Activated effector memory CD4-positive, alpha-beta T cell treated with Interleukin-2 at 50 U/mL for 16 hours (primary cell): ENCODE measurements at regions not wholly inside any gene's neighbourhood (a gene's known extent, or its start where the extent isn't known, plus 50 kb on each side); places are given as distances from the start of the nearest gene placed in this dataset.

Experiments
- DNase-seq: peaks from one replicate; pipeline ENCODE4 v3.0.0-alpha.2; 2020

- DNase-seq: no peak
Measured at GRCh38 chr12:116459916-116460663, 99.1 kb upstream of the MAP1LC3B2 start.

DNA sequence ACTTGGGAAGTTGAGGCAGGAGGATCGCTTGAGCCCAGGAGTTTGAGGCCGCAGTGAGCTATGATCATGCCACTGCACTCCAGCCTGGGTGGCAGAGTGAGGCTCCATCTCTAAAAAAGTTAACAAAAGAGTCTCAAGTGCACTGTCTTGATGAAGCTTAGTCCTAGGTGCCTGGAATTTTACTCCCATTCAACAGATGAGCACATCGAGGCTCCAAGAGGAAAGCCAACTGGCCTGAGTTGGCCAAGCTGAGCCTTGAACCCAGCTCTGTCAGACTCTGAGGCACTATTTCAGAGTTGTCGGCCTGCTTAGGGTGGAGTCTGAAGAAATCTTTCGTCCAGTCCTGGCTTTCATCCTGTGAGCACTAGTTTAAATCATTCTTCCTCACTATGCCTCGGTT lies 98.1 kb upstream of the MAP1LC3B2 start:
- DNase-seq: no peak

GRCh38 chr12:116463366-116463765 lies 95.8 kb upstream of the MAP1LC3B2 start:
- DNase-seq: no peak

- DNase-seq: no peak
Measured at GRCh38 chr12:116465407-116465806, 93.8 kb upstream of the MAP1LC3B2 start.

GRCh38 chr12:116465856-116466255 lies 93.3 kb upstream of the MAP1LC3B2 start:
- no peak for DNase-seq

- no peak for DNase-seq
Measured at GRCh38 chr12:116466536-116466935, 92.6 kb upstream of the MAP1LC3B2 start.

GRCh38 chr12:116469344-116469743 lies 89.8 kb upstream of the MAP1LC3B2 start:
- no peak for DNase-seq

GRCh38 chr12:116471544-116471943 lies 87.6 kb upstream of the MAP1LC3B2 start:
- DNase-seq: no peak

DNA sequence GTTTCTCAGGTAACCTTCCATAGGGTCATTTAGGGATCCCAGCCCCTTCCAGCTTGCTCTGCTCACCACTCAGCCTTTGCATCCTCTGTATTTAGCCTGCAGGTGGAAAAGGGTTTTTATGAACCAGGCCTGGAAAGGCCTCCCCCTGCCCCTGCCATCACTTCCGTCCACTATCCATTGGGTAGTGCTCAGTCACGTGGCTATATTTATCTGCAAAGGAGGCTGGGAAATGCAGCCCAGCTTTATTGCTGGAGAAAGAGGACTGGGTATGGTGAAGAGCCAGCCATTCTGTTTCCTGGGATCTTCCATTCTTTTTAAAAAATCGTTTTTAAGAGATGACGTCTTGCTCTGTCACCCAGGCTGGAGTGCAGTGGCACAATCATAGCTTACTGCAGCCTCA lies 87.0 kb upstream of the MAP1LC3B2 start:
- DNase-seq: no peak

DNA sequence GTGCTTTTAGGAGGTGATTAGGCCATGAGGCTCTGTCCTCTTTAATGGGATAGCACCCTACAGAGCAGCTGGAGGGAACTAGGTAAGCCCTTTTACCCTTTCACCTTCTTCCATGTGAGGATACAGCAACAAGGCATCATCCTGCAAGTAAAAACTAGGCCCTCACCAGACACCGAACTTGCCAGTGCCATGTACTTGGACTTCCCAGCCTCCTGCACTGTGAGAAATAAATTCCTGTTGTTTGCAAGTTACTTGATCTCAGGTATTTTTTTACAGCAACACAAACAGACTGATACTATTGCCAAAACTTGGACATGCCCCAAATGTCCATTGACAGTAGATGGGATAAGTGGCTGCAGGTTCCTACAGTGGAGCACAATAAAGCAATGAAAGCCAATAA lies 85.8 kb upstream of the MAP1LC3B2 start:
- no peak for DNase-seq

- no peak for DNase-seq
Measured at GRCh38 chr12:116474331-116474730, 84.8 kb upstream of the MAP1LC3B2 start.

GRCh38 chr12:116474899-116475298 lies 84.3 kb upstream of the MAP1LC3B2 start:
- DNase-seq: no peak

GRCh38 chr12:116476227-116476822 lies 82.9 kb upstream of the MAP1LC3B2 start:
- DNase-seq: no peak

GRCh38 chr12:116478243-116478773 lies 80.9 kb upstream of the MAP1LC3B2 start:
- no peak for DNase-seq

GRCh38 chr12:116480210-116480810 lies 78.9 kb upstream of the MAP1LC3B2 start:
- no peak for DNase-seq

- DNase-seq: no peak
Measured at GRCh38 chr12:116481726-116482125, 77.5 kb upstream of the MAP1LC3B2 start.

GRCh38 chr12:116482179-116482578 lies 77.0 kb upstream of the MAP1LC3B2 start:
- DNase-seq: no peak

DNA sequence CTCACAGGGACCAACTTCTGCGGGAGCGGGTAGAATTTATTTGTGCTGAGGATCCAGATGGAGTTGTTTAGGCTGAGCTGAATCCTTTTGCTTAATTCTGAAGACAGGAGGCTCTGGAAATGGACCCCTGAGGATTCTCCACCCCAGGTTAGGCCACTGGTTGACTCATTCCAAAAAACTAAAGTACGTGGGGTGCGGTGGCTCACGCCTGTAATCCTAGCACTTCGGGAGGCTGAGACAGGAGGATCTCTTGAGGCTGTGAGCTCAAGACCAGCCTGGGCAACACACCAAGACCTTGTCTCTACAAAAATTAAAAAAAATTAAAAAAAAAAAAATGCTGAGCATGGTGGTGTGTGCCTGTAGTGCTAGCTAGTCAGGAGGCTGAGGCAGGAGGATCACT lies 76.3 kb upstream of the MAP1LC3B2 start:
- DNase-seq: no peak

DNA sequence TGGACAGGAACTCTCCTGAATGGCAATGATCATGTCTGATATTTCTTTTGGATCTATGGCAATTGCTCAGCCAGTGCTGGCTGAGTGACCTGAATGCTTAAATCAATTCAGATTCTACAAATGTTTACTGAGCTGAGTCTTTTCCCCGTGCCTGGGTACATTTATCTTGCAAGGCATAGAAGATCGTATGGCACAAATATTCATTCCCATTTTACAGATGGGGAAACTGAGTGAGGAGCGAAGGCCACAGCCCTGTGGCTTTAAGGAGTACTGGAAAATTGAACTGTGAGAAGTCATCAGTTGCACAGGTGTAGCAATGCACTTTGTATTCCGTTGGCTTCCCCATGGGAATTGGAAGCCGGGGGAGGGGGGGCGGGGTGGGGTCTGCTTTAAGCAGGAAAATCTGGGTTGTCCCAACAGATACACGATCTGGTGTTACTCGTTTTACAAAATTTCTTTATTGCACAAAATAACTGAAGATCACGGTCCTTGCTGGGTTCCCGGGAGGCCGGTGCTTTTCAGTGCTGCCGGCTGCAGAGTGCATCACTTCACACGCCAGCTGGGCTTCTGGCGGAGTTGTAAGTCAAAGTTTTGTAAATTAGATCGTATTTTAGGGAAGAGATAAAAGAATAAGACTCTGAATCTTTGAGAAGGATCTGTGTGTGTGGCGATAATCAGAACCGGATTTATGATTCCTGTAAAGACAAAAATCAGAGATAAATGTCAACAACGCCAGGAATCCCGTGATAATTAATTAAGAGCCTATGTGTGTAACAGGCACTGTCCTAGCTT lies 75.0 kb upstream of the MAP1LC3B2 start:
- no peak for DNase-seq

DNA sequence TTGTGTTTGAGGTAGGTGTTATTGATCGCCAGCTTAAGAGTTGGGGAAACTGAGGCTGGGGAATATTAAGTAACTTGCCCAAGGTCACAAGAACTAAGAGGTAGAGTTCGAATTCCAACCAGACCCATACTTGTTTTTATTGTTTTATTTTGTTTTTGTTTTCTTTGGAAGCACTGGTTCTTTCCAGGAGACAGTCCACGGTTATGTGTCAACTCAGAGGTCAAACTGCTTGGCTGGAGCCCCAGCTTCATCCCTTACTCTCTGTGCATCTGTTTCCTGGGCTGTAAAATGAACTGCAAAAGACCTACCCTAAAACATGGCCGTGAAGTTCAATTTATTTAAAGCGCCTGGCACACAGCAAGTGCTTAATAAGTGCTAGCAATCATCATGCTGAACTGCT lies 74.4 kb upstream of the MAP1LC3B2 start:
- no peak for DNase-seq

- no peak for DNase-seq
Measured at GRCh38 chr12:116489116-116489515, 70.1 kb upstream of the MAP1LC3B2 start.

- no peak for DNase-seq
Measured at GRCh38 chr12:116490471-116490870, 68.7 kb upstream of the MAP1LC3B2 start.

- DNase-seq: no peak
Measured at GRCh38 chr12:116492703-116493324, 66.4 kb upstream of the MAP1LC3B2 start.
